GM19455 (cell line): ENCODE measurements at regions not wholly inside any gene's neighbourhood (a gene's known extent, or its start where the extent isn't known, plus 50 kb on each side); places are given as distances from the start of the nearest gene placed in this dataset.
A peak's percentile ranks its signal among the peaks of the same experiment; 100 is the strongest.

Experiments
- ATAC-seq: cut with Tn5 transposase; IDR thresholded peaks from one replicate; pipeline ENCODE4 v1.9.1; 2021; ENCODE audit not compliant: unreplicated experiment

- ATAC-seq, result no peak
These were observed 419.7 kb upstream of the BRINP1 start for GRCh38 chr9:119788921-119789320.

GRCh38 chr9:119781886-119782285 is 412.7 kb upstream of the BRINP1 start:
- ATAC-seq, result no peak

GRCh38 chr9:119775410-119775809 is 406.2 kb upstream of the BRINP1 start:
- ATAC-seq, result no peak

GRCh38 chr9:119773823-119774222 is 404.6 kb upstream of the BRINP1 start:
- no peak for ATAC-seq

- ATAC-seq, result no peak
These were observed 402.1 kb upstream of the BRINP1 start for GRCh38 chr9:119771341-119771740.

GRCh38 chr9:119768266-119768665 is 399.0 kb upstream of the BRINP1 start:
- no peak for ATAC-seq

GRCh38 chr9:119765632-119766175 is 396.5 kb upstream of the BRINP1 start:
- no peak for ATAC-seq

- ATAC-seq, result no peak
These were observed 394.0 kb upstream of the BRINP1 start for GRCh38 chr9:119763260-119763659.

- no peak for ATAC-seq
These were observed 392.6 kb upstream of the BRINP1 start for GRCh38 chr9:119761812-119762211.

GRCh38 chr9:119758990-119759389 is 389.8 kb upstream of the BRINP1 start:
- ATAC-seq, result no peak

- no peak for ATAC-seq
These were observed 389.0 kb upstream of the BRINP1 start for GRCh38 chr9:119758241-119758640.

GRCh38 chr9:119739476-119739875 is 370.2 kb upstream of the BRINP1 start:
- ATAC-seq, result no peak

GRCh38 chr9:119736491-119737454 is 367.5 kb upstream of the BRINP1 start:
- peak; percentile 97 for ATAC-seq

GRCh38 chr9:119727988-119728387 is 358.8 kb upstream of the BRINP1 start:
- ATAC-seq, result no peak

GRCh38 chr9:119726035-119726434 is 356.8 kb upstream of the BRINP1 start:
- ATAC-seq, result no peak

- no peak for ATAC-seq
These were observed 353.1 kb upstream of the BRINP1 start for GRCh38 chr9:119722384-119722783.

- no peak for ATAC-seq
These were observed 343.1 kb upstream of the BRINP1 start for GRCh38 chr9:119712325-119712724.

GRCh38 chr9:119709431-119709830 is 340.2 kb upstream of the BRINP1 start:
- ATAC-seq, result no peak

- no peak for ATAC-seq
These were observed 338.1 kb upstream of the BRINP1 start for GRCh38 chr9:119707228-119707845.

- no peak for ATAC-seq
These were observed 332.4 kb upstream of the BRINP1 start for GRCh38 chr9:119701651-119702050.

- ATAC-seq, result no peak
These were observed 329.3 kb upstream of the BRINP1 start for GRCh38 chr9:119698535-119698934.

GRCh38 chr9:119697996-119698395 is 328.8 kb upstream of the BRINP1 start:
- ATAC-seq, result no peak
